Hepatocyte (in vitro differentiated cells): ENCODE measurements at regions not wholly inside any gene's neighbourhood (a gene's known extent, or its start where the extent isn't known, plus 50 kb on each side); places are given as distances from the start of the nearest gene placed in this dataset.

ENCODE experiments used
- DNase-seq: peaks from one replicate; pipeline ENCODE4 v3.0.0-alpha.2; 2016; ENCODE audit warnings: low spot score
- H2AFZ ChIP-seq: fragments of 200-600 bp; sonication (generic); 2 replicates; pipeline ENCODE4 v1.6.0; 2016; ENCODE audit warnings: antibody characterized with exemption, mild to moderate bottlenecking
- H3K27ac ChIP-seq: fragments of 200-600 bp; sonication (generic); 2 replicates; pipeline ENCODE4 v1.5.1; 2016; ENCODE audit warnings: mild to moderate bottlenecking
- H3K27me3 ChIP-seq: fragments of 200-600 bp; sonication (generic); 2 replicates; pipeline ENCODE4 v1.6.1; 2016
- H3K36me3 ChIP-seq: fragments of 200-600 bp; sonication (generic); replicated peaks from 2 replicates; pipeline ENCODE4 v1.5.1; 2016; ENCODE audit warnings: low read depth; ENCODE audit not compliant: insufficient read depth
- H3K4me1 ChIP-seq: fragments of 200-600 bp; sonication (generic); 2 replicates; pipeline ENCODE4 v1.5.1; 2016; ENCODE audit warnings: mild to moderate bottlenecking, moderate library complexity; ENCODE audit not compliant: insufficient read depth
- H3K4me2 ChIP-seq: fragments of 200-600 bp; sonication (generic); 2 replicates; pipeline ENCODE4 v1.6.0; 2016
- H3K4me3 ChIP-seq: fragments of 200-600 bp; sonication (generic); 2 replicates; pipeline ENCODE4 v1.5.1; 2016; ENCODE audit warnings: mild to moderate bottlenecking
- H3K79me2 ChIP-seq: fragments of 200-600 bp; sonication (generic); 2 replicates; pipeline ENCODE4 v1.6.0; 2017; ENCODE audit warnings: mild to moderate bottlenecking
- H3K9me2 ChIP-seq: fragments of 200-600 bp; sonication (generic); replicated peaks from 2 replicates; pipeline ENCODE4 v1.6.0; 2017; ENCODE audit warnings: mild to moderate bottlenecking; ENCODE audit not compliant: insufficient read depth
- H3K9me3 ChIP-seq: fragments of 200-600 bp; sonication (generic); 2 replicates; pipeline ENCODE4 v1.5.1; 2016; ENCODE audit warnings: low read depth, mild to moderate bottlenecking
- H4K20me1 ChIP-seq: fragments of 200-600 bp; sonication (generic); 2 replicates; pipeline ENCODE4 v1.6.0; 2016; ENCODE audit warnings: mild to moderate bottlenecking; ENCODE audit not compliant: insufficient read depth, poor library complexity, severe bottlenecking
- CTCF ChIP-seq: fragments of 200-600 bp; sonication (generic); IDR thresholded peaks from 2 replicates; pipeline ENCODE4 v1.5.1; 2016; ENCODE audit warnings: antibody characterized with exemption, mild to moderate bottlenecking; ENCODE audit not compliant: poor library complexity
- EZH2 ChIP-seq: fragments of 200-600 bp; sonication (generic); IDR thresholded peaks from 2 replicates; pipeline ENCODE4 v1.6.1; 2016; ENCODE audit warnings: antibody characterized with exemption, mild to moderate bottlenecking, borderline replicate concordance
- EZH2phosphoT487 ChIP-seq: fragments of 200-600 bp; sonication (generic); IDR thresholded peaks from one replicate; pipeline ENCODE4 v1.6.1; 2018; ENCODE audit warnings: antibody characterized with exemption, mild to moderate bottlenecking, low read depth, moderate library complexity; ENCODE audit not compliant: unreplicated experiment, severe bottlenecking
- WGBS: methylation state at CpG from one replicate; pipeline ENCODE4 v1.1.6; 2016; ENCODE audit warnings: low lambda C conversion rate; ENCODE audit errors: missing lambda C conversion rate; 5-methylcytosine and 5-hydroxymethylcytosine counted together

- Histone ChIP-seq H3K27ac (no peak overlapping the region), H3K9me3 (no peaks in the 10 kb centered on the region), H3K79me2 (no peaks in the 10 kb centered on the region), H4K20me1 (no peaks in the 10 kb centered on the region), H3K9me2 (no peaks in the 10 kb centered on the region), H3K4me1 (no peaks in the 10 kb centered on the region), H3K36me3 (no peaks in the 10 kb centered on the region), H3K4me3 (no peak overlapping the region), H2AFZ (no peak overlapping the region), H3K4me2 (no peak overlapping the region), H3K27me3 (no peaks in the 10 kb centered on the region)
- TF ChIP-seq EZH2 (no peak), EZH2phosphoT487 (no peak), CTCF (no peak)
- no peak for DNase-seq
- 92% methylated on average over 6 of the region's 6 CpGs for WGBS
Observed at GRCh38 chr12:58794859-58795258, 125.4 kb downstream of the LRIG3 start.

GRCh38 chr12:58795825-58796224 lies 124.5 kb downstream of the LRIG3 start:
- H3K27me3 ChIP-seq, result no peaks in the 10 kb centered on the region
- no peak for DNase-seq
- no peak overlapping the region for H3K4me2 ChIP-seq
- no peak overlapping the region for H3K4me3 ChIP-seq
- H3K9me3 ChIP-seq, result no peaks in the 10 kb centered on the region
- TF ChIP-seq EZH2 (no peak), EZH2phosphoT487 (no peak), CTCF (no peak)
- no peak overlapping the region for H2AFZ ChIP-seq
- no peaks in the 10 kb centered on the region for H3K36me3 ChIP-seq
- no peaks in the 10 kb centered on the region for H3K79me2 ChIP-seq
- 94% methylated on average over 3 of the region's 3 CpGs for WGBS
- no peaks in the 10 kb centered on the region for H3K9me2 ChIP-seq
- H3K4me1 ChIP-seq, result no peaks in the 10 kb centered on the region
- H3K27ac ChIP-seq, result no peak overlapping the region
- no peaks in the 10 kb centered on the region for H4K20me1 ChIP-seq

GRCh38 chr12:58801986-58802385 lies 118.3 kb downstream of the LRIG3 start:
- Histone ChIP-seq H3K4me2 (no peak overlapping the region), H3K27ac (no peak overlapping the region), H4K20me1 (no peaks in the 10 kb centered on the region), H3K36me3 (no peaks in the 10 kb centered on the region), H3K9me3 (no peaks in the 10 kb centered on the region), H3K27me3 (no peaks in the 10 kb centered on the region), H3K79me2 (no peaks in the 10 kb centered on the region), H2AFZ (no peak overlapping the region), H3K4me1 (no peaks in the 10 kb centered on the region), H3K9me2 (no peaks in the 10 kb centered on the region), H3K4me3 (no peak overlapping the region)
- no peak for DNase-seq
- TF ChIP-seq CTCF, result no peak
- no peak for TF ChIP-seq EZH2phosphoT487
- TF ChIP-seq EZH2, result no peak
- 47% methylated on average over 1 of the region's 1 CpG for WGBS

GRCh38 chr12:58803908-58804307 lies 116.4 kb downstream of the LRIG3 start:
- H3K4me3 ChIP-seq, result no peak overlapping the region
- H3K4me2 ChIP-seq, result no peak overlapping the region
- H4K20me1 ChIP-seq, result no peaks in the 10 kb centered on the region
- peak; percentile 26 for DNase-seq
- no peaks in the 10 kb centered on the region for H3K27me3 ChIP-seq
- 79% methylated on average over 2 of the region's 2 CpGs for WGBS
- no peaks in the 10 kb centered on the region for H3K9me2 ChIP-seq
- H2AFZ ChIP-seq, result no peak overlapping the region
- no peaks in the 10 kb centered on the region for H3K79me2 ChIP-seq
- no peaks in the 10 kb centered on the region for H3K9me3 ChIP-seq
- H3K27ac ChIP-seq, result no peak overlapping the region
- H3K4me1 ChIP-seq, result peaks cover 2% of the 10 kb centered on the region
- no peaks in the 10 kb centered on the region for H3K36me3 ChIP-seq
- TF ChIP-seq CTCF (no peak), EZH2phosphoT487 (no peak), EZH2 (no peak)
